ENCODE measurements at regions not wholly inside any gene's neighbourhood (a gene's known extent, or its start where the extent isn't known, plus 50 kb on each side); places are given as distances from the start of the nearest gene placed in this dataset.
A peak's percentile ranks its signal among the peaks of the same experiment; 100 is the strongest.

GRCh38 chr3:76021376-76021775 is 236.0 kb upstream of the ZNF717 start:
- H3K36me3 ChIP-seq (ENCODE audit: control insufficient read depth, insufficient read depth, low read length): no peaks in the 10 kb centered on the region
- WGBS (ENCODE audit: insufficient coverage, low coverage, missing lambda C conversion rate): 2% methylated on average over 4 of the region's 4 CpGs
- in situ Hi-C loops (cut with MboI): no loop called here
- no TSS peak for BruUV-seq (replicated peaks)
- no peaks in the 10 kb centered on the region for H3K9me1 ChIP-seq (ENCODE audit: control insufficient read depth, insufficient read depth, low read length)
- no peak overlapping the region for H3K4me2 ChIP-seq (ENCODE audit: insufficient read depth, low read length)
- H3K4me1 ChIP-seq (replicated peaks in 1 of 2; ENCODE audit: control insufficient read depth in 2 of 2, insufficient read depth in 2 of 2, low read length in 2 of 2): no peaks in the 10 kb centered on the region
- H3K9me3 ChIP-seq (replicated peaks; ENCODE audit: control insufficient read depth, insufficient read depth, low read depth, low read length): no peaks in the 10 kb centered on the region
- H3K4me3 ChIP-seq: no peak overlapping the region
- H3K79me2 ChIP-seq (ENCODE audit: control insufficient read depth, insufficient read depth, low read length): no peaks in the 10 kb centered on the region
- no peak for FAIRE-seq
- TF ChIP-seq TAF9B (IDR thresholded peaks at IDR 0.05; ENCODE audit: partially characterized antibody): no peak
- TF ChIP-seq, protein P1, sequence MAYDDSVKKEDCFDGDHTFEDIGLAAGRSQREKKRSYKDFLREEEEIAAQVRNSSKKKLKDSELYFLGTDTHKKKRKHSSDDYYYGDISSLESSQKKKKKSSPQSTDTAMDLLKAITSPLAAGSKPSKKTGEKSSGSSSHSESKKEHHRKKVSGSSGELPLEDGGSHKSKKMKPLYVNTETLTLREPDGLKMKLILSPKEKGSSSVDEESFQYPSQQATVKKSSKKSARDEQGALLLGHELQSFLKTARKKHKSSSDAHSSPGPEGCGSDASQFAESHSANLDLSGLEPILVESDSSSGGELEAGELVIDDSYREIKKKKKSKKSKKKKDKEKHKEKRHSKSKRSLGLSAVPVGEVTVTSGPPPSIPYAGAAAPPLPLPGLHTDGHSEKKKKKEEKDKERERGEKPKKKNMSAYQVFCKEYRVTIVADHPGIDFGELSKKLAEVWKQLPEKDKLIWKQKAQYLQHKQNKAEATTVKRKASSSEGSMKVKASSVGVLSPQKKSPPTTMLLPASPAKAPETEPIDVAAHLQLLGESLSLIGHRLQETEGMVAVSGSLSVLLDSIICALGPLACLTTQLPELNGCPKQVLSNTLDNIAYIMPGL (CRISPR knock-in tag; IDR thresholded peaks at IDR 0.05): no peak
- no peak for TF ChIP-seq SAFB (IDR thresholded peaks at IDR 0.05; ENCODE audit: borderline replicate concordance, low read depth, low read length)
- TF ChIP-seq ELF4 (CRISPR knock-in tag; IDR thresholded peaks at IDR 0.05): no peak
- H2AFZ ChIP-seq (ENCODE audit: low read depth, low read length): no peak overlapping the region
- no peak for DNase-seq (ENCODE audit: extremely low read depth in 1 of 4, low spot score in 3 of 4)
- no peaks in the 10 kb centered on the region for H3K27me3 ChIP-seq (ENCODE audit: control insufficient read depth in 2 of 2, insufficient read depth in 2 of 2, low read length in 2 of 2)
- H3K9ac ChIP-seq (ENCODE audit: insufficient read depth in 1 of 2, low read depth in 2 of 2, low read length in 2 of 2): no peak overlapping the region
- ChIA-PET CTCF (ENCODE audit: low intra/inter-chr PET ratio) (no interaction called here), POLR2A (no interaction called here)
- H3K27ac ChIP-seq (ENCODE audit: extremely low read depth, low read depth, low read length): no peak overlapping the region
- intact Hi-C loops (cut with micrococcal nuclease): no loop called here
- no peak for ATAC-seq
- H4K20me1 ChIP-seq (replicated peaks; ENCODE audit: control insufficient read depth, insufficient read depth, low read length): no peaks in the 10 kb centered on the region

DNA sequence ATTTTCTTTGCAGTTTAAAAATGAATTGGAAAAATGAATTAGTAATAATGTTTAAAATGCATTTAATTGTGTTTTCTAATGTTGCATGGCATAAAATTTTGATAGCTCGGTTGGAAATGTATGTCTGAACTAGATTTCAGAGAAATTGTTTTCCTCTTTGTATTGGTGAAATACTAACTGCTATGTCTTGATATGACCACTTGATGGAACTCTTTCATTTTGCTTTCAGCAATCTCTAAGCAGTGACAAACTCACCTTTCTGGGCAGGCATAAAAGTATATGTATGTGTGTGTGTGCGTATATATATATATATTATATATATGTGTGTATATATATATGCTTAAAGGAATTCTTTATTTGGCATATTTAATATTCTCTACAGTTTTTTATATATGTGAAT is 239.3 kb upstream of the ZNF717 start:
- Histone ChIP-seq H3K4me2 (ENCODE audit: insufficient read depth, low read length) (no peak overlapping the region), H3K27me3 (ENCODE audit: control insufficient read depth in 2 of 2, insufficient read depth in 2 of 2, low read length in 2 of 2) (no peaks in the 10 kb centered on the region), H3K4me1 (replicated peaks in 1 of 2; ENCODE audit: control insufficient read depth in 2 of 2, insufficient read depth in 2 of 2, low read length in 2 of 2) (no peaks in the 10 kb centered on the region), H4K20me1 (replicated peaks; ENCODE audit: control insufficient read depth, insufficient read depth, low read length) (no peaks in the 10 kb centered on the region), H2AFZ (ENCODE audit: low read depth, low read length) (no peak overlapping the region), H3K9me1 (ENCODE audit: control insufficient read depth, insufficient read depth, low read length) (no peaks in the 10 kb centered on the region), H3K4me3 (no peak overlapping the region), H3K9me3 (replicated peaks; ENCODE audit: control insufficient read depth, insufficient read depth, low read depth, low read length) (no peaks in the 10 kb centered on the region), H3K79me2 (ENCODE audit: control insufficient read depth, insufficient read depth, low read length) (no peaks in the 10 kb centered on the region), H3K27ac (ENCODE audit: extremely low read depth, low read depth, low read length) (no peak overlapping the region), H3K9ac (ENCODE audit: insufficient read depth in 1 of 2, low read depth in 2 of 2, low read length in 2 of 2) (no peak overlapping the region), H3K36me3 (ENCODE audit: control insufficient read depth, insufficient read depth, low read length) (no peaks in the 10 kb centered on the region)
- ChIA-PET POLR2A (no interaction called here), CTCF (ENCODE audit: low intra/inter-chr PET ratio) (no interaction called here)
- BruUV-seq (replicated peaks): no TSS peak
- ATAC-seq: no peak
- in situ Hi-C loops (cut with MboI): no loop called here
- peak in 1 of 4 experiments; percentile 0 for DNase-seq (ENCODE audit: extremely low read depth in 1 of 4, low spot score in 3 of 4)
- 0% methylated on average over 1 of the region's 2 CpGs for WGBS (ENCODE audit: insufficient coverage, low coverage, missing lambda C conversion rate)
- FAIRE-seq: no peak
- TF ChIP-seq, protein P2, sequence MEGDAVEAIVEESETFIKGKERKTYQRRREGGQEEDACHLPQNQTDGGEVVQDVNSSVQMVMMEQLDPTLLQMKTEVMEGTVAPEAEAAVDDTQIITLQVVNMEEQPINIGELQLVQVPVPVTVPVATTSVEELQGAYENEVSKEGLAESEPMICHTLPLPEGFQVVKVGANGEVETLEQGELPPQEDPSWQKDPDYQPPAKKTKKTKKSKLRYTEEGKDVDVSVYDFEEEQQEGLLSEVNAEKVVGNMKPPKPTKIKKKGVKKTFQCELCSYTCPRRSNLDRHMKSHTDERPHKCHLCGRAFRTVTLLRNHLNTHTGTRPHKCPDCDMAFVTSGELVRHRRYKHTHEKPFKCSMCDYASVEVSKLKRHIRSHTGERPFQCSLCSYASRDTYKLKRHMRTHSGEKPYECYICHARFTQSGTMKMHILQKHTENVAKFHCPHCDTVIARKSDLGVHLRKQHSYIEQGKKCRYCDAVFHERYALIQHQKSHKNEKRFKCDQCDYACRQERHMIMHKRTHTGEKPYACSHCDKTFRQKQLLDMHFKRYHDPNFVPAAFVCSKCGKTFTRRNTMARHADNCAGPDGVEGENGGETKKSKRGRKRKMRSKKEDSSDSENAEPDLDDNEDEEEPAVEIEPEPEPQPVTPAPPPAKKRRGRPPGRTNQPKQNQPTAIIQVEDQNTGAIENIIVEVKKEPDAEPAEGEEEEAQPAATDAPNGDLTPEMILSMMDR (IDR thresholded peaks at IDR 0.05 in 2 of 3, conservative IDR thresholded peaks at IDR 0.05 in 1 of 3; ENCODE audit: insufficient read depth in 2 of 3, low read depth in 1 of 3, low read length in 3 of 3): peak in 1 of 3 experiments; percentile 8; a peak in 1 of 6 replicates
- no peak for TF ChIP-seq RBM34 (IDR thresholded peaks at IDR 0.05; ENCODE audit: borderline replicate concordance, insufficient read depth, low read length)
- intact Hi-C loops (cut with micrococcal nuclease): no loop called here

All from K562 (cell line).